Left renal pelvis (tissue), 4 donors: ENCODE measurements at regions not wholly inside any gene's neighbourhood (a gene's known extent, or its start where the extent isn't known, plus 50 kb on each side); places are given as distances from the start of the nearest gene placed in this dataset.

Source experiments
- DNase-seq, 4 donors: peaks; one replicate each; pipeline ENCODE4 v3.0.0-alpha.2; 2013; ENCODE audit warnings: low read depth in 4 of 4, low spot score in 3 of 4

GRCh38 chr4:123955167-123955800 lies 558.7 kb downstream of the SPRY1 start:
- DNase-seq: no peak

- DNase-seq: no peak
Observed at GRCh38 chr4:123956204-123956603, 559.6 kb downstream of the SPRY1 start.

GRCh38 chr4:123966990-123967769 lies 570.6 kb downstream of the SPRY1 start:
- DNase-seq: no peak

- DNase-seq: no peak
Observed at GRCh38 chr4:123972031-123972430, 575.4 kb downstream of the SPRY1 start.

- DNase-seq: no peak
Observed at GRCh38 chr4:123974386-123975149, 578.0 kb downstream of the SPRY1 start.

- no peak for DNase-seq
Observed at GRCh38 chr4:123976285-123976684, 579.7 kb downstream of the SPRY1 start.

- no peak for DNase-seq
Observed at GRCh38 chr4:123976819-123977218, 580.2 kb downstream of the SPRY1 start.

GRCh38 chr4:123977641-123978081 lies 581.1 kb downstream of the SPRY1 start:
- DNase-seq: no peak

GRCh38 chr4:123978637-123979036 lies 582.0 kb downstream of the SPRY1 start:
- no peak for DNase-seq

GRCh38 chr4:123980736-123981300 lies 584.2 kb downstream of the SPRY1 start:
- DNase-seq: no peak

GRCh38 chr4:123984886-123985285 lies 588.3 kb downstream of the SPRY1 start:
- DNase-seq: no peak

GRCh38 chr4:123986268-123986798 lies 589.7 kb downstream of the SPRY1 start:
- peak in 1 of 4 donors; percentile 22 for DNase-seq

GRCh38 chr4:123987408-123987807 lies 590.8 kb downstream of the SPRY1 start:
- no peak for DNase-seq

GRCh38 chr4:123990310-123990870 lies 593.8 kb downstream of the SPRY1 start:
- DNase-seq: no peak

GRCh38 chr4:123994917-123995316 lies 598.3 kb downstream of the SPRY1 start:
- DNase-seq: no peak

- no peak for DNase-seq
Observed at GRCh38 chr4:123995936-123996335, 599.3 kb downstream of the SPRY1 start.

- DNase-seq: no peak
Observed at GRCh38 chr4:123996718-123997510, 600.3 kb downstream of the SPRY1 start.

- no peak for DNase-seq
Observed at GRCh38 chr4:123997776-123998449, 601.3 kb downstream of the SPRY1 start.

GRCh38 chr4:124000233-124000632 lies 603.6 kb downstream of the SPRY1 start:
- DNase-seq: no peak
